ENCODE measurements at regions not wholly inside any gene's neighbourhood (a gene's known extent, or its start where the extent isn't known, plus 50 kb on each side); places are given as distances from the start of the nearest gene placed in this dataset.
"Not testable (repeated sequence)": the region's sequence is repeated elsewhere in the genome, so short reads cannot be mapped to it uniquely, and the experiment has no call there.

DNA sequence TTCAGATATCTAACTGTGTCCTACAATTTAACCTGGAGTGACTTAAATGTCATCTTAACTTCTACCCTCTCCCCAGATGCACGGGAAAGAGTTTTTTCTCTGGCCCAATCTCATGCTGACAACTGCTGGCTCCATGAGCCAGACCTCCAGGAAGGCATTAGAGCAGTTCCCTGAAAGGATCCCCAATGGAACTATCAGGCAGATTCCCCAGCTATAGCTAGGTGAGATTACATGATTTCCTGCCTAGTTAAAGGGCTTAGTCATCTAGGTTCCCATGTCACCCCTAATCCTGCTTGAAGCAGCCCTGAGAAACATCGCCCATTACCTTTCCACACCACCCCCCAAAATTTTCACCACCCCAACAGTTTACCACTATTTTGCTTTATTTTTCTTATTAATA lies 373.5 kb upstream of the TRPC7 start:
- DNase-seq = no peak

DNA sequence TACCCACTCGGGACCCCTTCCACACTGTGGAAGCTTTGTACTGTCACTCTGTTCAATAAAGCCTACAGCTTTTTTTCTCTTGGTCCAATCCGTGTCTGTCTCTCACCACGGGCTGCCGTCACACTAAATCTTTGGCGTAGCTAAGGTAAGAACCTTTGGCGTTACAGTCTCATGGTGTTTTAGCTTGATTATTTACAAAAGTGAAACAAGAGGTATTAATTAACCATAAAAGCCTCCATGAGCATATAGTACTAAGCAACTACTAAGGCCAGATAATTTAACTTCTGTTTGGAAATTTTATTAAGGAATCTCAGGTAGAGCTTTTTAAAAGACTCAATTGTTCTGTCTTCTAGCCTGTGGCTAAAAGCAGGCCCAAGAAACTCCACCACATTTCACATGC lies 370.7 kb upstream of the TRPC7 start:
- no peak for DNase-seq

DNA sequence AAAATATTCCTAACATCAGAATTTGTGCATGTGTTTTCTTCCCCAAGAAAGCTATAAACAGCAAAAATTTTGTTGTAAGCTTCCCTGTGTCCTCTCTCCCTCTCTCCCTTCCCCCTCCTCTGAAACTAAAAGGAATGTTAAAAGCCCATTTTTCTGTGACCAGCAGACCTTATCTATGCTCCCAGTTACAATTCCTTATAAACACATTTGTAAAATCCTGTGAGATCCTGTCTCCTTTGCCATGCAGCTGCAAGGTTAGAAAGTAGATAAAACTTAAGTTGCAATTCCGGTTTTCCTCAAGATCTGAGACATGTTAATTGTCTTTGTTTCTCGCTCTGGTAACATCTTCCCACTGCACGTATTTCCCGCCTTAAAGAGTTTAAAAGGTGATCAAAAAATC lies 370.3 kb upstream of the TRPC7 start:
- not testable (repeated sequence) for DNase-seq

DNA sequence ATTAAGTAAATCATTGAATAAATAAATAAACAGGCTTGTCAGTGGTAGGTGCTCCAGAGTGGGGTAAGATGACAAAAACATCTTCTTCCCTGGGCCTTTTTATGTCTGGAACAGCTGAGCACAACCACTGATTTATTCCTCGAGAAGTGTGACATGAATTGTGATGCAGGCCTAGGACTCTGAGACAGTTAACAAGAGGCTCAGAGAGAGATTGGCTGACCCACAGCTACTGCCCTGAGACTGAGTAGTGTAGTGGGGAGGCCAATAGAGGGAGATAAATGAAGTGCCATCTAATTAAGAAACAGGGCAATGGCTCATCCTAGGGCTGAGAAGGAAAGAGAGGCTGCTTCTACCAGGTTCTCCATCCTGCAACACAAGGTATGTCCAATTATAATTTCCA lies 369.3 kb upstream of the TRPC7 start:
- DNase-seq = no peak

DNA sequence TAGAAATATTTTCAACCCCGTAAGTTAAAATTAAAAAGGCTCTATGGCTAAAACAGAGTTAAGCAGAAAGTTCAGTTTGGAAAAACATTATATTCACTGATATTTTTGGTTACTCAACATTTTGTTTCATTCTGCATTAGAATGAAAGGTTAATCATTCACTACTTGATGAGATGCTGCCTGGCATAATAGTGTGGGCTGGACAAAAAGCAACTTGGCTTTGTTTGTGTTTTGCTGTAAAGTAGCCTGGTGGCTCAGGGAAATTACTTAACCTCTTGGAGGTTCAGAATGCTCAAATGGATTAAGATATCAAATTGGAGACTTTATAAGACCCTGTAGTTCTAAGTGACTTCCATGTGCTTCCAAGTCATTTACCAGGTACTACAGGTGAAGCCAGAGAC lies 367.4 kb upstream of the TRPC7 start:
- DNase-seq = no peak

DNA sequence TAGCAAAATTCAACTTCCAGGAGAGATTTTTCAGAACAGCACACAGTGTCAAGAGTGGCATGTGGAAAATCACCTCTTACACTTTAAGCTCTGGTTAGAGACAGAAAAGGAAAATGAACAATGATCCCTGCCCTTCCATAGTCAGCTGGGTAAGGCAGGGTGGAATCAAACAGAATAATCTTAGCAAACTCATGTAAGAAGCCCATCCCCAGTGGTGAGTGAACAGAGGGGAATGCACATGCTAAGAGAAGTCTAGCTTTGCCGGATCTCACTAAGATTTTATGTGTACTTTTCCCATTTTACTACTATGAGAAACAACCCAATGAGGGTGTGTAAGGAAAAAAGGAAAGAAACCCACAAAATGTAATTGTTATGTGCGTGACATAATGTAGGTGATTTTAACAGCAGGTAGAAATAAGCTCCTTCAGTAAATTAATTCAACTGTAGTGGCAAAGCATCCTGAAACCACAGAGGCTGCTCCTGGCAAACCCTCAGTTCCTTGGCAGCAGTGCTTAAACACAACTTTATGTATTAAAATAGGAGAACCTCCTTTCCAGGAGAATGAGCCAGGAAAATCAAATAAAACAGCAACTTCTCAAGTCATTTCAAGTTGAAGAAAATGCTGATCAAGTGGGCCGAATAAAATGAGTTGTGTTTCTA lies 366.0 kb upstream of the TRPC7 start:
- no peak for DNase-seq

DNA sequence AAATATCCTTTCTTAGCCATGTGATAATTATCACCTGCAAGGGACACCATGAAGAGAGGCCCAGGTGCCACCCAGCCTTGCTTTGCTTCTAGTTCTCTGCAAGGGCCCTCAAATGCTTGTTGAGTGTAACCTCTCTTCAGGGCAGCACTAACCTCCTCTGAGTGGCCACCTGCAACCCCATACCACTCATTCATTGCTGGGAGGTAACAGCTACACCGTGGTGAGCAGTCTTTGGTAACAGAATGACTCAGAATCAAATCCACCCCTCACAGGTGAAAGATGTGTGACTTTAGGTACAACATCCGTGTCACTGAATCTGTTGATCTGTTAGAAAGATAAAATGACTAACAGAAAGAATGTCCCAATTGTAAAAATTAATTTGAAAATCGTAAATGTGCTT lies 365.1 kb upstream of the TRPC7 start:
- DNase-seq = no peak

DNA sequence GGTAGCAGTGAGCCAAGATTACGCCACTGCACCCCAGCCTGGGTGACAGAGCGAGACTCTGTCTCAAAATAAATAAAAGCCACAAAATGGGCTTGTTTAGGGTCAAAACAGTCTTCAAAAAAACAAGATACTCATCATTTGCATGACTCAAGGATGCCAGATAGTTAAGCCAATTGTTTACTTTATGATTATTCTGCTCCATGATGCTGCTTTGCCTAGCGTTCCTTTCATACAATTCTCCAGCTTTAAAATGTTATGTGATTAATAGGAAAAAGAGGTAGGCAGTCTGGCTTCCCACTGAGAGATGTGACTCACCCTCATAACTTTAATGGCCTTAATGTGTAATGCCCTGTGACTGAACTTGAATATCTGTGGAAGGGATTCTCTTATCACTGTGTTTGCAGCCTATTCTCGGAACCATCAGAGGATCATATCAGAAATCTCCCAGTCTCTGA lies 364.6 kb upstream of the TRPC7 start:
- no peak for DNase-seq

DNA sequence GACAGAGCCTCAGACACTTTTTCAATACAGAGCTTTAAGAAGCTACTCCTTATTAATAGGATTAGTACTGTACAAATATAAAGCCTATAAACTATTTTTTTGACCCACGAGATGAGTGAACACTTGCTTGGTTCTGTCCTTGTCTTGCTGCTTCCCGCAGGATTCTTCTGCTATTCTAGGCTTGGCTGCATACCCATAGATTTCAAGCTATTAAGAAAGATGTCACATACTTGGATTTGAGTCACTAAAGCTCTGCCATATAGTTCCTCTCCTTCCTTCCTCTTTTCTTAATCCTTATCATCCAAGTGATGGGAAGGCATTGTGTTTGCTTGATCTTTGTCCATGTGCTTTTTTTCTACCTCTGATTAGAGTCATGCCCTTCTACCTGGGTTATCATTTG lies 361.2 kb upstream of the TRPC7 start:
- DNase-seq = no peak

DNA sequence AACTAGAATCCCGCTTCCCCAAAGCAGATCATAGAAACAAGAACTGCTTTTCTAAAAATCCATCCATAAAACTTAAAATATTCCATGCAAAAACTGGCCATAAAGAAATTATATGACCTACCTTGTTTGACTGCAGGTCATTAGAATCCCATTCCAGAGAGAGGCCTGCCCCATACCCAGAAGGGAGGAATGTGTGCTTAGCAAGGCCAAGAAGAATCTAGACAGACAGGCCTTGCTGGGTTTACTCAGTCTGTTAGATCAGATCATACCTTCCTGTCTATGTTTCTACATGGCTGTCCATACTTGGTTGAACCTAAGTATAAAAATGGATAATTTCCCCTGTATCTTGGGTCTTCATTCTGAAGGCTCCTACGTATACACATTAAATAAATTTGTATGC lies 358.8 kb upstream of the TRPC7 start:
- no peak for DNase-seq

DNA sequence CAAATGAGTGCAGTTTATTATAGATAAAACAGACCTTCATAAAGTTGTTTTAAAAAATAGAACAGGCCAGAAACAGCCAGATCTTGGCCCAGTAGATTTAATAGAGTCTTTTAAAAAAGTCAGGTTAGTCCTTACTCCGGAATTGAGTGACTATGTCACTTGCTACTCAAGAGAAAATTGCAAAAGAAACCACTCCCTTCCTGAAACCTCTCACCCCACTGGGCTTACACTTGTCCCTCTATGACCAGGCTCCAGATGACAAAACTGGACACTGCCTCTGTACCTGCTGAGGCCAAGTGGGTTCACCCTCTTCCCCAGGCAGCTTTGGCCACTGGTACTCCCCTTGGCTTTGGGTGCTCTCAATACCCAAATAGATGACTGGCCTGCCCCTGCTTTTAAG lies 357.2 kb upstream of the TRPC7 start:
- DNase-seq = no peak

DNA sequence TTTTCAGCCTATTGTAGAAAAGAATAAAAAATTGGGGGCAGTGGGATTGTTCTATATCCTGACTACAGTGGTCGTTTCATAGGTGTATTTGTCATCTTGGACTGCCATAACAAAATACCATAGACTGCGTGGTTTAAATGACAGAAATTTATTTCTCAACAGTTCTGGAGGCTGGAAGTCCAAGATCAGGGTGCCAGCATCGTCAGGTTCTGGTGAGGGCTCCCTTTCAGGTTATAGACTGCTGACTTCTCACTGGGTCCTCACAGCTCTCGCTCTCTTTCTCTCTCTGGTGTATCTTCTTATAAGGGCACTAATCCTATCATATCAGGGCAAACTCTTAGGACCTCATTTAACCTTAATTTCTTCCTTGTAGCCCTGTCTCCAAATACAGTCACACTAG lies 356.7 kb upstream of the TRPC7 start:
- no peak for DNase-seq

DNA sequence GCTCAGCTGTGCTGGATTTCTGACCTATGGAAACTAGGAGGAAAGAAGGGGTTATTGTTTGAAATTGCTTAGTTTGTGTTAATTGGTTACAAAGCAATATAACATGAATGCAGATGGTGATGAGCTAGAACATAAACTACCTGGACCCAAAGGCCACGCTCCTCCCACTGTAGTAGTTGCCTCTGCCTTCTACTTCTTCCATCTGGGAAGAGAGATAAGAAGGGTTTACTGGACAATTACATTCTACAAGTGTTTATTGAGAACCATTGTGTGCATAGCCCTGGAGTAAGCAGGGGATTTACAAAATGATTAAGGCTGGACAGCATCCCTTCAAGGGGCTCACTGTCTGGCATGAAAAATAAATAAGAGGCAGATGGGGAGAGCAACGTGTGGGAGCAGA lies 355.3 kb upstream of the TRPC7 start:
- no peak for DNase-seq

DNA sequence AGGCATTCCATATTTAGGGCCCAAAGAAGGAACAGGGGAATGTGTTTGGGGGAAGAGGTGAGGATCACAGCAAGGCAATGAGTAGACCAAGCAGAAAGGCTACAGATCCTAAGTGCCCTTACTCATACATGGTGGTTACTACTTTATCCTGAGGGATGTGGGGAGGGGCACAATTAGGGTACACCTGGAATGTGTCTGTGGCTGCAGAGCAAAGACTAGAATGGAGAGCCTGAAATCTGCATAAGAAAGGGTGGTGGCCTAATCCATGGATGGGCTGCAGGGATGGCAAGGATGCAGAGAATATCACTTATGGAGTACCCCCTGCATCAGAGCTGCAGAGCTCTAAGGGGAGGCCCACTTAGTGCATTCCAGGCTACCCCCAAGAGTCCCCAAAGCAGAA lies 352.6 kb upstream of the TRPC7 start:
- DNase-seq = no peak

DNA sequence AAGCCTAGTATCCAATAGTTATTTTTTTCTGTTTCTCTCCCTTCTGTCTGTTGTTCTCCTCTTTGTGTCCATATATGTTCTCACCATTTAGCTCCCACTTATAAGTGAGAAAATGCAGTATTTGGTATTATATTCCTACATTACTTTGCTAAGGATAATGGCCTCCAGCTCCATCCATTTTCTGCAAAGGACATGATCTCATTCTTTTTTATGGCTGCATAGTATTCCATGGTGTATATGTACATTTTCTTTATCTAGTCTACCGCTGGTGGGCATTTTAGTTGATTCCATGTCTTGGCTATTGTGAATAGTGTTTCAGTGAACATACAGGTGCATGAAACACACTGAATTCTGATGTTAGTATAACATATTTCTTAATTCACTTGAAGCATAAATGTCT lies 348.9 kb upstream of the TRPC7 start:
- DNase-seq = no peak

DNA sequence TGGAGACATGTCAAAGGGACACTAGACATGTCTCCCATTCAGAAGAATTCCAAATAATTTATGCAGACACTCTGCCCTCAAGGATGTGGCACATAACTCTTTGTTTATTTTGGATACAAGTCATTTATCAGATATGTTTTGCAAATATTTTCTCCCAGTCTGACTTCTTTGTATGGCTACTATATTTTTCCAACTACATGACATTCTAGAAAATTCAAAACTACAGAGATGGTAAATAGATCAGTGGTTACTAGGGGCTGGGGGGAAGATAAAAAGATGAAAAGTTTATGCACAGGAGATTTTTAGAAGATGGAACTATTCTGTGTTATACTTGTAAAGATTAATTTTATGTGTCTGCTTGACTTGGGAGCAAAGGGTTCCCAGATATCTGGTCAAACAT lies 347.3 kb upstream of the TRPC7 start:
- DNase-seq = no peak

DNA sequence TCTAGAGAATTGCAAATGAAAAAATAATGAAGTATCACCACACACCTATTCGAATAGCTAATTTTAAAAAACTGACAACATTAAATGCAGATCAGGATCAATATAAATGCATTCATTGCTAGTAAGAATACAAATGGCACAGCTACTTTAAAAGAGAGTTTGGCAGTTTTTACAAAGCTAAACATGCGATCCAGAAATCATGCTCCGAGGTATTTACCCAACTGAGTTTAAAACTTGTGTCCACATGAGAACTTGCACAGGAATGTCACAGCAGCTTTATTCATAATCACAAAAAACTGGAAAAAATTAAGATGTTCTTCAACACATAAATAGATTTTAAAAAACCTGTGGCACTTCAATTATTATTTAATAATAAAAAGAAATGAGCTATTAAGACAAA lies 345.5 kb upstream of the TRPC7 start:
- no peak for DNase-seq

DNA sequence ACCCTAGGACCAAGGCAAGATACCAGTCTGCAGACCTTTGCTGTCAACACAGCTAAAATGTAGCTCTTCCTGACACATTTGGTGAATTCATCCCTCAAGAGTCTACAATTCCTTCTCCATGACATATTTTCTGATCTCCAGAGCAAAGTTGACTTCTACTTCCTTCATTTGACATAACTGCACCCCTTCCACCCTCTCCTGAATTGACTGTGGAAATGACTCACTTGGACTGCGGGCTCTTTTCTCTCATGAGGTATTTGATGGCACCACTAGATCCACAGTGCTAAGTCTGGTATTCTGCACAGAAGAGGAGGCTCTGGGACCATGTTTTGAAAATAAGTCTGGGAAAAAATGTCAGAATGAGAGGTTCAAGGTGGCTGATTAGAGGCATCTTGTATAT lies 338.4 kb upstream of the TRPC7 start:
- no peak for DNase-seq

DNA sequence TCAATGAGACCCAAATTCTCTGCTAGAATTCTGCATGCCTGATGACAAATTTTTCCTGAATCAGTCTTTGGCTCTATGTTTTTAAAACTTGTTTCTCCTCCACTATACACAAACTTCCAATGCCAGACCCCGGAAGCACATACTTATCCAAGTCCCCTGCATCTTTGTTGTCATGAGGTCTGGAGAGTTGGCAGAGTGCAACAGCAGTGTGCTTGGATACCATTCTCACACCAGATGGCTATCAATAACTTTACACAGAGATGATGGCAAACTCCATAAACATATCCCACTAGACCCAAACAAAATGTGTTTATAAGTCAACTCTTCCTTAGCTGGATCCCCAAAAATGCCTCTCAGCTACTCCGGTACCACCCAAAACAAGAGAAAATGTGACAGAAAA lies 337.7 kb upstream of the TRPC7 start:
- DNase-seq = no peak

DNA sequence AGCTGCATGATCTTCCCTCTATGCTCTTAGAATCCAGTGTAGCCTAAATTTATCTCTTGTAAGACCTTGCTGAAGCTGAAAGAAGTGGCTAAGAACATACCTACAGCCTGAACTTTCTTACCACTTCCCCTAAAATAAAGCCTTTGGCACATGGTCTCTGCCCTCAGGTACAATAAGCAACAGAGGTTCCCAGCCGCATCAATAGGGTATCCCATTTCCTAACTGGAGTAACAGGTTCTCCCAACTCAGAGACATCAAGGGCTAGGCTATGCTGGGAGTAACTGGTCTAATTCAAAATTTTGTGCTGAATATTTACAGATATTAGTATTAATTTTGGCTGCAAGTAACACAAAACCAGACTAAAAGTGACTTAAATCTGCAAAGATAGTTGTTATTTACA lies 335.8 kb upstream of the TRPC7 start:
- no peak for DNase-seq

DNA sequence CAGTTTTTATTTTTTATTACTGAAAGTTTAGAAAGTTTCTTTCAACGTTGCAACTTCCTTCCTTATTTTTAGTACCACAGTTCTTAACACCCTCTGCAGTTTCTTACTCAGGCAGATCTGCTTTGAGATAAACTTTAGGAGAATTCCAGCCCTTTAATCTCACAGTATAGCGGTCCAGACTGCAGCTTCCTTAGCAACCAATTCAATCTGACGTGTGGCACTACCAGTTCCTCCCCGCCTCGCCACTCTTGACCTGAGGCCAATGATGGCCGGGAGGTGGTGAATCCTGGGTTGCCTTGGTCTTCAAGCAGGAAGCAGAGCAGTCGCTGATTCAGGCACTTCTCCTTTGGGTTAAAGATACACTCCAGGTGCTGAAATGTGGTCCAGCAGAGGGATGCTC lies 334.3 kb upstream of the TRPC7 start:
- DNase-seq = no peak

DNA sequence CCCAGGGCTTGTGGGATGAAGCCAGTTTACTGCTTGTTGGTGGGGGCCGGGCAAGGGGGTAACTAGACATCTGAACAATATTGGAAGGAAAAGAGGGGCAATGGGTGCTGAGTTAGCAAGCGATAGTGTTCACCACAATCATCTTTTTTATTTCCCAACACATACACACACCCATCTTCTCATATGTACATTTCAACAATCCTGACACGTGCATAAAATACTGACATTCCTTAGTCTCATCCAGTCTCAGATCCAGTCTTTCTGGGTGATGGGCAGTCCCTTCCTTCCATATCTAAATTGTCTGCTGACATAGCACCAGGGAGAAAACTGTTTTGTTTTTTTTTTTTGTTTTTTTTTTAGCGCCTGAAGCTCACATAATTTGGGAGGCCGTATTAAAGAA lies 333.6 kb upstream of the TRPC7 start:
- no peak for DNase-seq

DNA sequence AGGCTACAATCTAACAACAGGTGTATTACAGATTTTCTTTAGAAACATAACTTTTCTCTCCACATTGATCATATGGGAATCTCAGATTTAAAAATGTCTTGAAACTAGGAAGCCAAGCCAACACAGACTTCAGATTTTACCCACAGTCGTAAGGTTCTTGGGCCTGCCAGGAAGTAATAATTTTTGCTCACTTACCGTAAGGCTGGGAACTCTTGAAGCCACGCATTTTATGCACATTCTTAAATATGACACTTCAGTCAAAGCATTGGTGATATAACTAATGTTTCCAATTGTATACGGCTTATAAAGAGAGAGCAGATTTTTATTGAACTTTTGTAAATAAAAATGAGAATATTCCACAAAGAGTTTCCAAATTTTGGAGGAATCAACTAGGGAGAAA lies 328.9 kb upstream of the TRPC7 start:
- DNase-seq = no peak

DNA sequence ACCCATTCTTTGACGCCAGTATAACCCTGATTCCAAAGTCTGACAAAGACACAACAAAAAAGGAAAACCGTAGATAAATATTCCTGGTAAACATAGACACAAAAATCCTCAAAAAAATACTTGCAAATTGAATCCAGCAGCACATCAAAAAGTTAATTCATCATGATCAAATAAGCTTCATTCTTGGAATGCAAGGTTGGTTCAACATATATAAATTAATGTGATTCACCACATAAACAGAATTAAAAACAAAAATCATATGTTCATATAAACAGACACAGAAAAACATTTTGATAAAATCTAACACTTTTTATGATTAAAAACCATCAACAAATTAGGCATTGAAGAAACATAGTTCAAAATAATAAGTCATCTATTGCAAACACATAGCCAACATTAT lies 324.2 kb upstream of the TRPC7 start:
- no peak for DNase-seq

DNA sequence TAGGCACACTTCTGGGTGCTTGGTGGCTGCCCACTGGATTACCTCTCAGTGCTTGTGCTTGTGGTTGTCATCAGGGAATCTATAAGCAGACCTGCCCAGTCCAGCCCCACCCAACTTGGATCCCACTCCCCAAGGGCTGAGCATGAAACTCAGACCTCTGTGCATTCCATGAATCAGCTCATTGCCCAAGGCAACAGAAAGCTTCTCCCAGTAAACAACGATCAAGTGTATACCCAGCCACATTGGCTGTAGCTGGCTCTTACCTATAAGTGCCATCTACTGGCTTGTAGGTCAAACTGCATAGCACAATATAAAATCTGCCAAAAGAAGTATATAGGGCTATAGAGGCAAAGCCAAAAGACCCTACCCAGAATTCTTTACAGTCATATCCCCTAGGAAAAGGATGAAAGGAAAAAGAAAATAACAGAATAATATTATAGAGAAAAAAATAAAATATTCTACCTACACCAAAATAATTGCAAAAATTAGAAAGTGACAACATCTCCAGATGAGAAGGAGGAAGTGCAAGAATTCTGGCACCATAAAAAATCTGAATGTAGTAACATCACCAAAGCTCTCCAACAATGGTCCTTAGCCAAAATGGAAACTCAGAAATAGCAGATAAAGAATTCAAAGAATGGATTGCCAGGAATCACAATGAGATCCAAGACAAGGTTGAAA lies 321.0 kb upstream of the TRPC7 start:
- DNase-seq = no peak

Data from NCI-H1930 (cell line).